HCT116 (cell line): ENCODE measurements at regions not wholly inside any gene's neighbourhood (a gene's known extent, or its start where the extent isn't known, plus 50 kb on each side); places are given as distances from the start of the nearest gene placed in this dataset.

Source experiments
- ATAC-seq: fragments of 200-7000 bp; cut with Tn5 transposase; 2 replicates; pipeline ENCODE4 v1.9.1; 2020; ENCODE audit warnings: mild to moderate bottlenecking, moderate library complexity
- BruUV-seq: library from RNA; stranded (reverse); fragments of 400-500 nt; replicated peaks from 2 replicates; lab custom pipeline; 2021; lab: Mats Ljungman, UMichigan
- CTCF ChIA-PET: fragments of 300-600 bp; sonication (Branson Sonifier 250); formaldehyde crosslinking; loops from one replicate; lab custom pipeline; 2021; ENCODE audit warnings: antibody characterized with exemption; lab: Charles Lee
- POLR2A ChIA-PET: fragments of 300-600, 350-600 bp; sonication (Branson Sonifier 250); formaldehyde crosslinking; loops from one replicate; lab custom pipeline; 2021; ENCODE audit warnings: antibody characterized with exemption; lab: Charles Lee
- RAD21 ChIA-PET, 2 experiments: fragments of 300-600 bp; sonication (Branson Sonifier 250); formaldehyde crosslinking; loops; one replicate each; lab custom pipeline; 2023; ENCODE audit warnings: low total read pairs in 2 of 2; ENCODE audit not compliant: uncharacterized antibody in 2 of 2, unreplicated experiment in 2 of 2, low non-redundant PET in 1 of 2; lab: Charles Lee
- DNase-seq: peaks from one replicate; pipeline ENCODE4 v3.0.0-alpha.2; 2010; ENCODE audit warnings: low read depth, low spot score
- H2AFZ ChIP-seq: fragments of 200-600 bp; shearing (Covaris generic), sonication (generic); 2 replicates; pipeline ENCODE4 v1.6.1; 2017; ENCODE audit warnings: low read depth, mixed run types, mixed read lengths, antibody characterized with exemption, low read length; ENCODE audit not compliant: poor library complexity, severe bottlenecking
- H3K27ac ChIP-seq: 2 replicates; pipeline ENCODE4 v1.5.1; 2012; ENCODE audit warnings: low read depth, low read length
- H3K27me3 ChIP-seq: fragments of 200-600 bp; sonication (generic); 2 replicates; pipeline ENCODE4 v1.6.1; 2016; ENCODE audit warnings: mixed run types, low read length, mixed read lengths; ENCODE audit not compliant: insufficient read depth
- H3K36me3 ChIP-seq, 2 experiments: fragments of 200-500 bp in 1 of 2; fragments of 200-600 bp in 1 of 2; sonication (Bioruptor generic) in 1 of 2; sonication (generic) in 1 of 2; 2 replicates each; pipeline versions ENCODE4 v1.5.1 to v1.6.1; 2014 to 2016; ENCODE audit warnings: low read length in 2 of 2, inconsistent platforms in 1 of 2, mixed read lengths in 1 of 2, mixed run types in 1 of 2; ENCODE audit not compliant: insufficient read depth in 2 of 2, control insufficient read depth in 1 of 2
- H3K4me1 ChIP-seq, 2 experiments: fragments of 200-600 bp in 1 of 2; sonication (generic) in 1 of 2; 2 replicates each; pipeline versions ENCODE4 v1.5.1 to v1.6.1; 2012 to 2017; ENCODE audit warnings: low read length in 2 of 2, inconsistent platforms in 1 of 2, mild to moderate bottlenecking in 1 of 2, mixed read lengths in 1 of 2, mixed run types in 1 of 2, moderate library complexity in 1 of 2; ENCODE audit not compliant: insufficient read depth in 2 of 2, control insufficient read depth in 1 of 2
- H3K4me2 ChIP-seq: fragments of 200-600 bp; sonication (generic); 2 replicates; pipeline ENCODE4 v1.6.1; 2017; ENCODE audit warnings: mixed run types, low read length, mixed read lengths
- H3K4me3 ChIP-seq, 2 experiments: fragments of 200-600 bp in 1 of 2; sonication (generic) in 1 of 2; replicated peaks in 1 of 2; 2 replicates each; pipeline ENCODE4 v1.5.1; 2011 to 2016; ENCODE audit warnings: low read length in 2 of 2, control low read depth in 1 of 2, low read depth in 1 of 2, mild to moderate bottlenecking in 1 of 2, mixed read lengths in 1 of 2, mixed run types in 1 of 2
- H3K79me2 ChIP-seq: fragments of 200-600 bp; sonication (generic); 2 replicates; pipeline ENCODE4 v1.6.1; 2017; ENCODE audit warnings: mild to moderate bottlenecking, mixed run types, low read length, moderate library complexity, mixed read lengths; ENCODE audit not compliant: insufficient read depth
- H3K9ac ChIP-seq: fragments of 200-600 bp; sonication (generic); 2 replicates; pipeline ENCODE4 v1.6.1; 2016; ENCODE audit warnings: low read length, mixed read lengths
- H3K9me2 ChIP-seq: fragments of 200-600 bp; sonication (generic), shearing (Covaris generic); 2 replicates; pipeline ENCODE4 v1.6.1; 2017; ENCODE audit warnings: mixed run types, mild to moderate bottlenecking, moderate library complexity; ENCODE audit not compliant: insufficient read depth
- H3K9me3 ChIP-seq, 2 experiments: fragments of 200-500 bp in 1 of 2; fragments of 200-600 bp in 1 of 2; sonication (Bioruptor generic) in 1 of 2; sonication (generic) in 1 of 2; 2 replicates each; pipeline ENCODE4 v1.6.1; 2014 to 2017; ENCODE audit warnings: low read length in 2 of 2, mixed read lengths in 2 of 2, inconsistent platforms in 1 of 2, low read depth in 1 of 2, mild to moderate bottlenecking in 1 of 2, mixed run types in 1 of 2, moderate library complexity in 1 of 2; ENCODE audit not compliant: control insufficient read depth in 1 of 2, insufficient read depth in 1 of 2
- H4K20me1 ChIP-seq: fragments of 200-600 bp; sonication (generic), shearing (Covaris generic); 2 replicates; pipeline ENCODE4 v1.6.1; 2017; ENCODE audit warnings: mixed run types, mild to moderate bottlenecking, moderate library complexity; ENCODE audit not compliant: insufficient read depth
- CBX3 ChIP-seq: IDR thresholded peaks from 2 replicates; pipeline ENCODE4 v1.6.1; 2012; ENCODE audit warnings: low read depth
- ELF1 ChIP-seq: IDR thresholded peaks from 2 replicates; pipeline ENCODE4 v1.6.1; 2012; ENCODE audit warnings: low read depth, borderline replicate concordance
- EZH2 ChIP-seq: fragments of 200-600 bp; sonication (generic); IDR thresholded peaks from 2 replicates; pipeline ENCODE4 v1.6.1; 2017; ENCODE audit warnings: antibody characterized with exemption, mixed run types
- EZH2phosphoT487 ChIP-seq: fragments of 200-600 bp; IDR thresholded peaks from 2 replicates; pipeline ENCODE4 v1.6.1; 2018; ENCODE audit warnings: antibody characterized with exemption, borderline replicate concordance
- POLR2A ChIP-seq: IDR thresholded peaks from 2 replicates; pipeline ENCODE4 v1.7.0; 2011; ENCODE audit warnings: borderline replicate concordance; ENCODE audit not compliant: insufficient read depth, insufficient read length; ENCODE audit errors: extremely low read depth
- SP1 ChIP-seq: IDR thresholded peaks from 2 replicates; pipeline ENCODE4 v1.6.1; 2012; ENCODE audit warnings: low read depth
- ZBTB33 ChIP-seq: IDR thresholded peaks from 2 replicates; pipeline ENCODE4 v1.6.1; 2011; ENCODE audit warnings: mild to moderate bottlenecking, low read length, moderate library complexity; ENCODE audit not compliant: insufficient replicate concordance; ENCODE audit errors: extremely low read depth
- ZFX ChIP-seq: fragments of 450-650 bp; IDR thresholded peaks from 2 replicates; pipeline ENCODE4 v1.6.1; 2017
- ZNF274 ChIP-seq: fragments of 200-500 bp; sonication (Bioruptor generic); IDR thresholded peaks from 2 replicates; pipeline ENCODE4 v1.6.1; 2014; ENCODE audit warnings: mild to moderate bottlenecking, low read depth, low read length, inconsistent platforms
- intact Hi-C: fragments of 100-400 bp; cut with micrococcal nuclease; formaldehyde crosslinking; loops from 2 replicates; pipeline ENCODE4 v1.10.0; 2022
- TF ChIP-seq, protein P1 (sequence below): IDR thresholded peaks from 2 replicates; pipeline ENCODE4 v1.6.1; 2012; ENCODE audit warnings: low read depth

- BruUV-seq, result no TSS peak
- POLR2A ChIA-PET, result no interaction called here
- TF ChIP-seq ZBTB33, result no peak
These were observed 188.8 kb downstream of the ACKR3 start for GRCh38 chr2:236758406-236758805.

GRCh38 chr2:236760246-236760645 lies 190.6 kb downstream of the ACKR3 start:
- Histone ChIP-seq H3K27ac (no peak overlapping the region), H3K27me3 (peaks cover 39% of the 10 kb centered on the region), H3K9ac (no peak overlapping the region), H3K9me3 (no peaks in the 10 kb centered on the region), H4K20me1 (no peaks in the 10 kb centered on the region), H3K36me3 (no peaks in the 10 kb centered on the region), H3K79me2 (no peaks in the 10 kb centered on the region), H2AFZ (no peak overlapping the region), H3K9me2 (no peaks in the 10 kb centered on the region), H3K4me1 (no peaks in the 10 kb centered on the region), H3K4me2 (no peak overlapping the region), H3K4me3 (no peak overlapping the region)
- BruUV-seq, result no TSS peak
- intact Hi-C loops, result no loop called here
- DNase-seq, result no peak
- RAD21 ChIA-PET, result no interaction called here
- POLR2A ChIA-PET, result no interaction called here
- CTCF ChIA-PET, result no interaction called here
- TF ChIP-seq SP1 (no peak), ELF1 (no peak), POLR2A (no peak), CBX3 (no peak), ZFX (no peak), EZH2 (no peak), ZNF274 (no peak), EZH2phosphoT487 (no peak)
- TF ChIP-seq, protein P1, sequence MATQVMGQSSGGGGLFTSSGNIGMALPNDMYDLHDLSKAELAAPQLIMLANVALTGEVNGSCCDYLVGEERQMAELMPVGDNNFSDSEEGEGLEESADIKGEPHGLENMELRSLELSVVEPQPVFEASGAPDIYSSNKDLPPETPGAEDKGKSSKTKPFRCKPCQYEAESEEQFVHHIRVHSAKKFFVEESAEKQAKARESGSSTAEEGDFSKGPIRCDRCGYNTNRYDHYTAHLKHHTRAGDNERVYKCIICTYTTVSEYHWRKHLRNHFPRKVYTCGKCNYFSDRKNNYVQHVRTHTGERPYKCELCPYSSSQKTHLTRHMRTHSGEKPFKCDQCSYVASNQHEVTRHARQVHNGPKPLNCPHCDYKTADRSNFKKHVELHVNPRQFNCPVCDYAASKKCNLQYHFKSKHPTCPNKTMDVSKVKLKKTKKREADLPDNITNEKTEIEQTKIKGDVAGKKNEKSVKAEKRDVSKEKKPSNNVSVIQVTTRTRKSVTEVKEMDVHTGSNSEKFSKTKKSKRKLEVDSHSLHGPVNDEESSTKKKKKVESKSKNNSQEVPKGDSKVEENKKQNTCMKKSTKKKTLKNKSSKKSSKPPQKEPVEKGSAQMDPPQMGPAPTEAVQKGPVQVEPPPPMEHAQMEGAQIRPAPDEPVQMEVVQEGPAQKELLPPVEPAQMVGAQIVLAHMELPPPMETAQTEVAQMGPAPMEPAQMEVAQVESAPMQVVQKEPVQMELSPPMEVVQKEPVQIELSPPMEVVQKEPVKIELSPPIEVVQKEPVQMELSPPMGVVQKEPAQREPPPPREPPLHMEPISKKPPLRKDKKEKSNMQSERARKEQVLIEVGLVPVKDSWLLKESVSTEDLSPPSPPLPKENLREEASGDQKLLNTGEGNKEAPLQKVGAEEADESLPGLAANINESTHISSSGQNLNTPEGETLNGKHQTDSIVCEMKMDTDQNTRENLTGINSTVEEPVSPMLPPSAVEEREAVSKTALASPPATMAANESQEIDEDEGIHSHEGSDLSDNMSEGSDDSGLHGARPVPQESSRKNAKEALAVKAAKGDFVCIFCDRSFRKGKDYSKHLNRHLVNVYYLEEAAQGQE, result no peak
- ATAC-seq, result no peak

More at GRCh38 chr2:236758406-236758805, 188.8 kb downstream of the ACKR3 start:
- no peak for ATAC-seq
- H3K27ac ChIP-seq, result no peak overlapping the region
- no peak overlapping the region for H3K4me3 ChIP-seq
- intact Hi-C loops, result no loop called here
- no peak for DNase-seq
- ChIA-PET RAD21 (no interaction called here), CTCF (no interaction called here)
- H3K9me2 ChIP-seq, result no peaks in the 10 kb centered on the region
- no peak overlapping the region for H2AFZ ChIP-seq
- no peaks in the 10 kb centered on the region for H3K36me3 ChIP-seq
- H3K9me3 ChIP-seq, result no peaks in the 10 kb centered on the region
- H3K79me2 ChIP-seq, result no peaks in the 10 kb centered on the region
- H3K27me3 ChIP-seq, result peaks cover 42% of the 10 kb centered on the region
- H3K4me2 ChIP-seq, result no peak overlapping the region
- no peaks in the 10 kb centered on the region for H4K20me1 ChIP-seq
- no peak overlapping the region for H3K9ac ChIP-seq
- no peaks in the 10 kb centered on the region for H3K4me1 ChIP-seq
